Subcutaneous abdominal adipose tissue (tissue), 5 donors: ENCODE measurements at regions not wholly inside any gene's neighbourhood (a gene's known extent, or its start where the extent isn't known, plus 50 kb on each side); places are given as distances from the start of the nearest gene placed in this dataset.

ENCODE experiments used
- H3K27ac ChIP-seq: one replicate; pipeline ENCODE4 v1.7.0; 2013; ENCODE audit warnings: low read depth, mild to moderate bottlenecking, inconsistent platforms, low read length, moderate library complexity
- H3K27me3 ChIP-seq, 5 donors: one replicate each; pipeline ENCODE4 v1.7.0; 2013; ENCODE audit warnings: low read length in 5 of 5, inconsistent platforms in 1 of 5; ENCODE audit not compliant: control insufficient read depth in 5 of 5, insufficient read depth in 4 of 5
- H3K36me3 ChIP-seq, 5 donors: one replicate each; pipeline ENCODE4 v1.7.0; 2013; ENCODE audit warnings: low read length in 5 of 5; ENCODE audit not compliant: control insufficient read depth in 5 of 5, insufficient read depth in 5 of 5
- H3K4me1 ChIP-seq, 5 donors: one replicate each; pipeline ENCODE4 v1.7.0; 2013; ENCODE audit warnings: low read length in 5 of 5, mild to moderate bottlenecking in 3 of 5, moderate library complexity in 1 of 5; ENCODE audit not compliant: control insufficient read depth in 5 of 5, insufficient read depth in 5 of 5
- H3K4me3 ChIP-seq, 5 donors: one replicate each; pipeline ENCODE4 v1.7.0; 2013; ENCODE audit warnings: low read length in 5 of 5, low read depth in 1 of 5
- H3K9ac ChIP-seq, 5 donors: one replicate each; pipeline ENCODE4 v1.7.0; 2013; ENCODE audit warnings: low read length in 5 of 5, mild to moderate bottlenecking in 4 of 5, moderate library complexity in 3 of 5
- H3K9me3 ChIP-seq, 5 donors: one replicate each; pipeline ENCODE4 v1.7.0; 2013; ENCODE audit warnings: low read length in 5 of 5; ENCODE audit not compliant: control insufficient read depth in 5 of 5
- donor health status: healthy.
- donor health status: healthy.
- donor health status: healthy.
- donor health status: healthy.
- donor health status: healthy.

DNA sequence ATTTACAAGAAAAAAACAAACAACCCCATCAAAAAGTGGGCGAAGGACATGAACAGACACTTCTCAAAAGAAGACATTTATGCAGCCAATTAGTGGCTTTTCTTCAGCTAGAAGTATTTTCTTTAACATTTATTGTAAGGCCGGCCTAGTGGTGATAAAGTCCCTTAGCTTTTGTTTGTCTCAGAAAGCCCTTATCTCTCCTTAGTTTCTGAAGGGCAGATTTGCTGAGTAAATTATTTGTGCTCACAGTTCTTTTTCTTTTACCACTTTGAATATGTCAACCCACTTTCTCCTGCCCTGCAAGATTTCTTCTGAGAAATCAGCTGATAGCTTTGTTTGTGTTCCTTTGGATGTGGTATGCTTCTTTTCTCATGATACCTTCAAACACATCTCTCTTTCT is 344.0 kb upstream of the SYNCRIP start:
- H3K27ac ChIP-seq = no peak overlapping the region
- H3K9me3 ChIP-seq = peaks cover 0 to 23% (median 19%) of the 10 kb centered on the region in 5 donors
- no peaks in the 10 kb centered on the region for H3K4me1 ChIP-seq
- no peaks in the 10 kb centered on the region for H3K27me3 ChIP-seq
- no peak overlapping the region for H3K9ac ChIP-seq
- no peaks in the 10 kb centered on the region for H3K36me3 ChIP-seq
- no peak overlapping the region for H3K4me3 ChIP-seq

DNA sequence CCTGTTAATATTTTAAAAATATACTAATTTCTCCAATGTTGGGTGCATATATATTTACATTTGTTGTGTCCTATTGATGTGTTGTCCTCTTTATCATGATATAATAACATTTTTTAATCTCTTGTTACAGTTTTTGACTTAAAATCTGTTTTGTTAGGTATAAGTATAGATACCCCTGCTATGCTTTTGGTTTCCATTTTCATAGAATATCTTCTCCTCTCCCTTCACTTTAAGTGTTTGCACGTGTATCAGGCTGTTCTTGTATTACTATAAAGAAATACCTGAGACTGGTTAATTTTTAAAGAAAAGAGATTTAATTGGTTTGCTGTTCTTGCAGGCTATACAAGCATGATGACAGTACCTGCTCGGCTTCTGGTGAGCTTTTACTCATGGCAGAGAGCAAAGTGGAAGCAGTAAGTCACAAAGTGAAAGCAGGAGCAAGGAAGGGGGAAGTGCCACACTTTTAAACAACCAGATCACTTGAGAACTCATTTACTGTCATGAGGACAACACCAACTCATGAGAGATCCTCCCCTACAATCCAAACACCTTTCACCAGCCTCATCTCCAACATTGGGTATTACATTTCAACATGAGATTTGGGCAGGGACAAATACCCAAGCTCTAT is 340.5 kb upstream of the SYNCRIP start:
- Histone ChIP-seq H3K27ac (no peak overlapping the region), H3K4me3 (no peak overlapping the region), H3K36me3 (no peaks in the 10 kb centered on the region), H3K4me1 (no peaks in the 10 kb centered on the region), H3K9me3 (peaks cover 3 to 20% (median 19%) of the 10 kb centered on the region in 5 donors), H3K27me3 (no peaks in the 10 kb centered on the region), H3K9ac (no peak overlapping the region)

DNA sequence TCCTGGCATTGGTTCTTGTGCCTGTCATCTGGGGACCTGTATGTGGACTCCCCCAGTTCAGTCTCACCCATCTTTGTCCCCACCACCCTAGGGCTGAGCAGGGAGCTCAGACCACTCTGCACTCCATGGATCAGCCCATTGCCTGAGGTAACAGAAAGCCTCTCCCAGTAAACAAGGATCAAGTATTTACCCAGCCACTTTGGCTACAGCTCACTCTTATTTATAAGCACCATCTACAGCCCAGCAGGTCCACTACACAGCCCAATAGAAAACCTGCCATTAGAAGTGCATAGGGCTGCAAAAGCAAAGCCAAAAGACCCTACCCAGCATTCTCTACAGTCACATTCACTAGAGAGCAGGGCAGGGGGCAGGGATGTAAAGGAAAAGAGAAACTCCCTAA is 335.0 kb upstream of the SYNCRIP start:
- Histone ChIP-seq H3K4me1 (no peaks in the 10 kb centered on the region), H3K4me3 (no peak overlapping the region), H3K9ac (no peak overlapping the region), H3K36me3 (no peaks in the 10 kb centered on the region), H3K27ac (no peak overlapping the region), H3K9me3 (peaks cover 0 to 13% (median 7%) of the 10 kb centered on the region in 5 donors), H3K27me3 (no peaks in the 10 kb centered on the region)

DNA sequence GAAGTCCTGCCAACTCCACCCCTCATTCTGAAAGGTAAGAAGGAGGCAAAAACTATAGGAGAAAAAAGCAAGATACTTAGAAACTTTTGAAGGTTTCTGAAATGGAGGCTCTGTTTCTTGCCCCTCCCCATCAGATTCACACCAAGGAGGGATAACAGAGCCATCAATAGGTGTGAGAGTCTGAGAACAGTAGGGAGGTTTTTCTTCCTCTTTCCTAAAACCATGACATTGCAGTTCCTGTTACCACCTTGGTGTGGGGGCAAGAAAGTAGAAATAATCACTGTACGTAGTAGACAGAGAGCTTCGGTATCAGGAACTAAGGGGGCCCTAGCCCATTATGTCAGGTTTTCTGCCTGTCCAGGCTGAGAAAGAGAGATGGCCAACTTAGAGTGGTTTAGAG is 333.3 kb upstream of the SYNCRIP start:
- Histone ChIP-seq H3K27me3 (no peaks in the 10 kb centered on the region), H3K27ac (no peak overlapping the region), H3K9me3 (peaks cover 0 to 3% (median under 1%) of the 10 kb centered on the region in 5 donors), H3K4me3 (no peak overlapping the region), H3K36me3 (no peaks in the 10 kb centered on the region), H3K4me1 (no peaks in the 10 kb centered on the region), H3K9ac (no peak overlapping the region)

DNA sequence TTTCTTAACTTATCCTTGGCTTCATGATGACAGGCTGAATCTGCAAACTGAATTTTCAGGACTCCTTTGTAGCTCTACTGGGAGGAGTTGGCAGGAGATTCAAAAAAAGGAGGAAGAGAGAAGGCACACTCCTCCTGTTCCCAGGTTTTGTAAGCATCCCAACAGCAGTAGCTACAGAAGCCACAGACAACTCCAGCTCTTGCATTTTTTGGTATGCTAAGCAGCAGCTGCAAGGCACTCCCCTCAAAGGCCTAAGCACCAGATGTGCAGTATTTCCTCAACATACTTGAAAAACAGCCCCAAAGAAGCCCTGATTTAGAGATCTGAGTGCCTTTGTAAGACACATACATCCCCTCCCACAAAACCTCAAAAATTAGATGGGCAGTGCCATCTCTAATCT is 328.6 kb upstream of the SYNCRIP start:
- Histone ChIP-seq H3K36me3 (no peaks in the 10 kb centered on the region), H3K4me3 (no peak overlapping the region), H3K9me3 (no peaks in the 10 kb centered on the region), H3K9ac (no peak overlapping the region), H3K27me3 (no peaks in the 10 kb centered on the region), H3K27ac (no peak overlapping the region), H3K4me1 (no peaks in the 10 kb centered on the region)

DNA sequence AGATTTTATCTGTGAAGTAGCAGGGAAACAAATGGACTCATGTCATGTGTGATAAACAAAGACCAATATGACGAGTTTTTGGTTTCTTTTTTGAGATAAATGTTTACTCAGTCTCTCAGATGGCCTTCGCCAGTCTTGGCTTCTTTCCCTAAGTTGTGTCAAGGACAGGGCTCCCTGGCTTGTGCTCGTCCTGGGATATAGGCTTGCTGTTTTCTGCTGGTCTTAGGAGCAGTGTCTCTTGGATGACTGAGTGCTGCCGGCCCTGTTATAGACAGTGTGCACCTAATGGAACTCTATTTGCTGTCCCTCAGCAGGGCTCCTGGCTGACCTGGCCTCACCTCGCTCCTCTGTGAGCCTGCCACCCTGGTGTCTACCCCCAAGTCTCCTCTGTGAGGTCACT is 324.1 kb upstream of the SYNCRIP start:
- no peaks in the 10 kb centered on the region for H3K9me3 ChIP-seq
- no peaks in the 10 kb centered on the region for H3K36me3 ChIP-seq
- no peak overlapping the region for H3K27ac ChIP-seq
- no peaks in the 10 kb centered on the region for H3K4me1 ChIP-seq
- no peak overlapping the region for H3K9ac ChIP-seq
- no peaks in the 10 kb centered on the region for H3K27me3 ChIP-seq
- H3K4me3 ChIP-seq = no peak overlapping the region

DNA sequence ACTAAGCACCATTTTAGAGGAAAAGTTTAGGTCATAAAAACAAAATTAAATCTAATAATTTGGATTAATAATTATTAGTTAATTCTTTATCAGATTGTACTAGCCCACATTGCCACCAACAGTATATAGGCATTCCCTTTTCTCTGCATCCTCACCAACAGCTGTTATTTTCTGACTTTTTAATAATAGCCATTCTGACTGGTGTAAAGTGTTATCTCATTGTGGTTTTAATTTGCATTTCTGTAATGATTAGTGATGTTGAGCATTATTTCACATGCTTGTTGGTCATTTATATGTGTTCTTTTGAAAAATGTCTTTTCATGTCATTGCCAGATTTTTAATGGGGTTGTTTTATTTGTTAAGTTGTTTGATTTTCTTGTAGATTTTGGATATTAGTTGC is 319.1 kb upstream of the SYNCRIP start:
- Histone ChIP-seq H3K27ac (no peak overlapping the region), H3K4me1 (no peaks in the 10 kb centered on the region), H3K4me3 (no peak overlapping the region), H3K9me3 (peaks cover 0 to 5% (median 0%) of the 10 kb centered on the region in 5 donors), H3K9ac (no peak overlapping the region), H3K27me3 (no peaks in the 10 kb centered on the region), H3K36me3 (no peaks in the 10 kb centered on the region)

DNA sequence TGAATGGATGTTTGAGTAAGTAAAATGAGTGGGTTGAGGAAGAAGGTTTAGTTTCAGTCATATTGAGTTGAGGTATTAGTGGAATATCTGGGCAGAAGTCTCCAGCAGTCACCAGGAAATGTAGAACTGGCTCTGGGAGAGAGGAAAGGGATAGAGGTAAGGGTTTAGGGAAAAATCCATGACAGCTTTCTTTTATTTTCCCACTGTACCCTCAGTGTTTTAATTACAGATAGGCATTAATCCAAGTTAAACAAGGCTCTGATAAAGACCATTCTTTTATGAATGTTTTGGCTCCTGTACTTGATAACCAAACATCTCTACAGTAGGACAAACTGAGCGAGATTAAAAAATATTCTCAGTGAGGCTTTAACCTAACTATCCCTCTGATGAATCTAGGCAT is 318.4 kb upstream of the SYNCRIP start:
- Histone ChIP-seq H3K4me3 (no peak overlapping the region), H3K27me3 (no peaks in the 10 kb centered on the region), H3K36me3 (no peaks in the 10 kb centered on the region), H3K9ac (no peak overlapping the region), H3K4me1 (no peaks in the 10 kb centered on the region), H3K27ac (no peak overlapping the region), H3K9me3 (peaks cover 0 to 5% (median 0%) of the 10 kb centered on the region in 5 donors)

DNA sequence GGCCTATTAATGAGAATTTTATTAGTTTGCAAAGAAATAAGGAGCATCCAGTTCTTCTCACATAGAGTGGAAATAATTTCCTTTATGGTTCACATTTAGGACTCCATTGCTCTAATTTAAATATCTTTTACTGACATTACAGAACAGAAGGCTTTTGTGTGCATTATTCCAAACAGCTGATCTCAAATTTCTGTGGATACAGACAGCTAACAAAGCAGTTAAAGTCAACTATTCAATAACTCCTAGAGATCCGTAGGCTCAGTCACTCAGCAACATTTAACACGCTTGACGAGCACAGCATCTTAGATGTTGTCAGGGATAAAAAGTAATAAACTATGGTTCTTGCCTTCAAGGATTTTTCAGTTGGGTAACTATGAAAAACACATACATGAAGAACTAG is 305.8 kb upstream of the SYNCRIP start:
- H3K27me3 ChIP-seq = no peaks in the 10 kb centered on the region
- no peak overlapping the region for H3K27ac ChIP-seq
- no peak overlapping the region for H3K4me3 ChIP-seq
- H3K9me3 ChIP-seq = peaks cover 0 to 2% (median 0%) of the 10 kb centered on the region in 5 donors
- H3K9ac ChIP-seq = no peak overlapping the region
- no peaks in the 10 kb centered on the region for H3K4me1 ChIP-seq
- no peaks in the 10 kb centered on the region for H3K36me3 ChIP-seq

DNA sequence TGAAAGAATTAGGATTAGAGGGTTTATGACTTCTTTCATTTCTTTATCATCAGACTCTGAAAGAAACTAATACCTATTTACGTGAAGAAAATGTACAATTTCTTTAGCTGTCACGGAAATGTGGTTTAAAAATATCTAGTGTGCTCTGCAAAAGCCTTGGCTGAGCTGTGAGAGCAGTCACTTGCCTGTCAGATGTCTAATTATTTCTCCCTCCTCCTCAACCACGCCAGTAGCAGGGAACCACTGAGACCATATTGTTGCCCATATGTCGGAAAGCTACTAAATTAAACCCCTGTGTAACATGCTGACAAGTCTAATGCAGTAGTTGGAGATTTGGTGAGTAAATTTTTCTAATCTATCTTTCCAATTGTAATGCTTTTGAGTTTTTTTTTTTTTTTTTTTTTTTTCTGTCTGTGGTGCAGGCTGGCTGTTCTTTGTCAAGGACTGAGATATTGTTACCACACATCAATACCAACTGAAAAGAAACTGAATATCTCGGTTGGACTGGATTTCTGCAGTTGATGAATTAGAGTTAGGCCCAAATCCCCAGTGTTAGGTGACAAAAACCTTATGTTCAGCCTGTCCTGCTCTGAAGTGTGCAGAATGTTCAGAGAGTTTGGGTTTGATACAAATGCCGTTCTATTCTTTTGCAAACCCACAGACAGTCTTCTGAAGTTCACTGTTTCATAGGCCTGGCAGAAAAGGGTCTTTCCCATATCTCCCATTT is 302.9 kb upstream of the SYNCRIP start:
- Histone ChIP-seq H3K9ac (no peak overlapping the region), H3K36me3 (no peaks in the 10 kb centered on the region)

More for the DNA sequence above, 302.9 kb upstream of the SYNCRIP start:
- no peaks in the 10 kb centered on the region for H3K4me1 ChIP-seq
- no peak overlapping the region for H3K27ac ChIP-seq
- H3K4me3 ChIP-seq = no peak overlapping the region
- no peaks in the 10 kb centered on the region for H3K27me3 ChIP-seq
- H3K9me3 ChIP-seq = peaks cover 0 to 2% (median 0%) of the 10 kb centered on the region in 5 donors
